Testis (tissue), 2 donors: ENCODE measurements at regions not wholly inside any gene's neighbourhood (a gene's known extent, or its start where the extent isn't known, plus 50 kb on each side); places are given as distances from the start of the nearest gene placed in this dataset.

ENCODE experiments used
- DNase-seq: peaks from one replicate; pipeline ENCODE4 v3.0.0-alpha.2; 2019
- H3K27ac ChIP-seq, 2 donors: fragments of 200-600 bp; sonication (generic); one replicate each; pipeline ENCODE4 v1.5.1; 2019
- H3K27me3 ChIP-seq: fragments of 200-600 bp; sonication (generic); one replicate; pipeline ENCODE4 v1.5.1; 2019
- H3K36me3 ChIP-seq: fragments of 200-600 bp; sonication (generic); one replicate; pipeline ENCODE4 v1.5.1; 2017; ENCODE audit warnings: low read depth; ENCODE audit errors: missing control alignments
- H3K4me1 ChIP-seq: fragments of 200-600 bp; sonication (generic); one replicate; pipeline ENCODE4 v1.5.1; 2019
- H3K4me3 ChIP-seq, 2 donors: fragments of 200-600 bp; sonication (generic); one replicate each; pipeline ENCODE4 v1.5.1; 2017 to 2019
- H3K9me3 ChIP-seq: fragments of 200-600 bp; sonication (generic); one replicate; pipeline ENCODE4 v1.5.1; 2017
- POLR2A ChIP-seq: fragments of 450-650 bp; IDR thresholded peaks from one replicate; pipeline ENCODE4 v1.6.1; 2017; ENCODE audit warnings: antibody characterized with exemption, mild to moderate bottlenecking, moderate library complexity
- WGBS, 2 donors: methylation state at CpG; one replicate each; pipeline ENCODE4 v1.1.5; 2018; 5-methylcytosine and 5-hydroxymethylcytosine counted together
- intact Hi-C: fragments of 100-400 bp; cut with DNase I; formaldehyde crosslinking; loops from one replicate; pipeline ENCODE4 v1.15.1; 2023; ENCODE audit warnings: low total_unique reads
- TF ChIP-seq, protein P1 (sequence below), 3 experiments: fragments of 450-650 bp in 2 of 3; fragments of 200-600 bp in 1 of 3; sonication (generic) in 1 of 3; IDR thresholded peaks; one replicate each; pipeline ENCODE4 v1.5.1; 2016 to 2019; ENCODE audit warnings: antibody characterized with exemption in 3 of 3, mild to moderate bottlenecking in 2 of 3, moderate library complexity in 1 of 3

DNA sequence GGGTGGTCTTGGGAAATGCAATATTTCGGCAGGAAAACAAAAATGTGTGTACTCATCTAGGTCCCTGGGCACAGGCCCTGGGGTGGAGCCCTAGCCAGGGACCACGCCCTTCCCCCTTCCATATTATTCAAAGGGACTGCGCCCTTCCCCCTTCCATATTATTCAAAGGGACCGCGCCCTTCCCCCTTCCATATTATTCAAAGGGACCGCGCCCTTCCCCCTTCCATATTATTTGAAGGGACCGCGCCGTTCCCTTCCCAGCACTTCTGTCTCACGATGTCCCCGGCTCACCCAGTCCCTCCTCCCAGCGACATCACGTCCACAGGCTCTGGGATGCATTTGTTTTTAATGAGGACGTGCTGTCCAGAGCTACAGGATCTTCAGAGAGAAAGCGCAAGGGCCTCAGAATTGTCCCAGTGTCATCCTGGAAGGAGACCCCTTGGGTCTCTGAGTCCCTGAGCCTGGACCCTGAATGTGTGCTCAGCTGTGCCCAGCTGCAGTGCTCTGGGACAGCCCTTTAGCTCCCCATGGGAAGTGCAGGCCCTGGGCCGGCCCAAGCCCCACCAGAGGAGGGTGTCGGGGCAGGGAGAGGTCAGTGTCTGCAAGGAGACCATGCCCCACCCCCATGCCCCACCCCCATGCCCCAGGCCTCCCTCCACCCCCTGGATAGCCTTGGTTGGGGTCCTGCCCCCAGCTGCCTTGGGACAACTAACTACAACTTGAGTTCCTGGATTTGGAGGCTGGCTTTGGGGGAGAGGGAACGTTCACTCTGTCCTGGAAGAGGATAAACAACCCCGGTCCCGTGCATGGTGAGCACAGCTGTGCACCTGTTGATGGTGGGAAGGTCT is 810.0 kb downstream of the BRD1 start:
- Histone ChIP-seq H3K36me3 (no peaks in the 10 kb centered on the region), H3K27me3 (no peaks in the 10 kb centered on the region), H3K4me1 (peaks cover 44% of the 10 kb centered on the region), H3K4me3 (no peak overlapping the region), H3K27ac (no peak overlapping the region), H3K9me3 (no peaks in the 10 kb centered on the region)
- TF ChIP-seq, protein P1, sequence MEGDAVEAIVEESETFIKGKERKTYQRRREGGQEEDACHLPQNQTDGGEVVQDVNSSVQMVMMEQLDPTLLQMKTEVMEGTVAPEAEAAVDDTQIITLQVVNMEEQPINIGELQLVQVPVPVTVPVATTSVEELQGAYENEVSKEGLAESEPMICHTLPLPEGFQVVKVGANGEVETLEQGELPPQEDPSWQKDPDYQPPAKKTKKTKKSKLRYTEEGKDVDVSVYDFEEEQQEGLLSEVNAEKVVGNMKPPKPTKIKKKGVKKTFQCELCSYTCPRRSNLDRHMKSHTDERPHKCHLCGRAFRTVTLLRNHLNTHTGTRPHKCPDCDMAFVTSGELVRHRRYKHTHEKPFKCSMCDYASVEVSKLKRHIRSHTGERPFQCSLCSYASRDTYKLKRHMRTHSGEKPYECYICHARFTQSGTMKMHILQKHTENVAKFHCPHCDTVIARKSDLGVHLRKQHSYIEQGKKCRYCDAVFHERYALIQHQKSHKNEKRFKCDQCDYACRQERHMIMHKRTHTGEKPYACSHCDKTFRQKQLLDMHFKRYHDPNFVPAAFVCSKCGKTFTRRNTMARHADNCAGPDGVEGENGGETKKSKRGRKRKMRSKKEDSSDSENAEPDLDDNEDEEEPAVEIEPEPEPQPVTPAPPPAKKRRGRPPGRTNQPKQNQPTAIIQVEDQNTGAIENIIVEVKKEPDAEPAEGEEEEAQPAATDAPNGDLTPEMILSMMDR (IDR thresholded peaks at IDR 0.05): no peak
- intact Hi-C loops: no loop called here
- 68 to 77% methylated on average over 19 to 21 of the region's 21 CpGs for WGBS, 2 donors
- DNase-seq: peak; percentile 13

DNA sequence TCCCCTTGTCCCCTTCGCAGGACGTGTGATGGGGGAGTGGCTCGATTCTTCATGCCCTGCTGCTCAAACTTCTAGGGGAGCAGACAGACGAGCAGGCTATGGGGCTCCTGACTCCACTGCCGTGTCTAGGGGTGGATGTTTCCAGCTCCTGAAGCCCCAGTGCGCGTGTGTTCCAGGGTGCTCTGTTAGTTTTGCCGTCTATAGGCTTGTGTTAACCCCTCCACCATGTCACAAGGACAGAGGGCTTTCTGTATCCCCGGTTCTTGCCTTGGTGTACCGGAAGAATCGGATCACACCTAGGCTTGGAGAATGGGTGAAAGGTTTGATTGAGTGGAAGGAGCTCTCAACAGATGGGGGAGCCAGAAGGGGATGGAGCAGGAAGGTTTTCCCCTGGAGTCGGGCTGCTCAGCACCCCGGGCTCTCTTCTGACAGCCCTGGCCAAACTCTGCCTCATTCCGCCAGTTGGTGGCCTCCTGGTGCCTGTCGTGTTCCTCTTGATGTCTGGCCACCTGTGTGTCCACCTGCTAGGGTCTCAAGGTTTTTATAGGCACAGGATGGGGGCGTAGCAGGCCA is 810.7 kb downstream of the BRD1 start:
- H3K4me1 ChIP-seq: peaks cover 44% of the 10 kb centered on the region
- peak overlapping the region in 1 of 2 donors; percentile 69 for H3K27ac ChIP-seq
- H3K4me3 ChIP-seq: no peak overlapping the region
- no peaks in the 10 kb centered on the region for H3K36me3 ChIP-seq
- DNase-seq: no peak
- WGBS, 2 donors: 80 to 82% methylated on average over 11 to 16 of the region's 16 CpGs
- intact Hi-C loops: no loop called here
- no peak for TF ChIP-seq POLR2A
- TF ChIP-seq, protein P1 (IDR thresholded peaks at IDR 0.05): no peak
- no peaks in the 10 kb centered on the region for H3K9me3 ChIP-seq
- no peaks in the 10 kb centered on the region for H3K27me3 ChIP-seq

DNA sequence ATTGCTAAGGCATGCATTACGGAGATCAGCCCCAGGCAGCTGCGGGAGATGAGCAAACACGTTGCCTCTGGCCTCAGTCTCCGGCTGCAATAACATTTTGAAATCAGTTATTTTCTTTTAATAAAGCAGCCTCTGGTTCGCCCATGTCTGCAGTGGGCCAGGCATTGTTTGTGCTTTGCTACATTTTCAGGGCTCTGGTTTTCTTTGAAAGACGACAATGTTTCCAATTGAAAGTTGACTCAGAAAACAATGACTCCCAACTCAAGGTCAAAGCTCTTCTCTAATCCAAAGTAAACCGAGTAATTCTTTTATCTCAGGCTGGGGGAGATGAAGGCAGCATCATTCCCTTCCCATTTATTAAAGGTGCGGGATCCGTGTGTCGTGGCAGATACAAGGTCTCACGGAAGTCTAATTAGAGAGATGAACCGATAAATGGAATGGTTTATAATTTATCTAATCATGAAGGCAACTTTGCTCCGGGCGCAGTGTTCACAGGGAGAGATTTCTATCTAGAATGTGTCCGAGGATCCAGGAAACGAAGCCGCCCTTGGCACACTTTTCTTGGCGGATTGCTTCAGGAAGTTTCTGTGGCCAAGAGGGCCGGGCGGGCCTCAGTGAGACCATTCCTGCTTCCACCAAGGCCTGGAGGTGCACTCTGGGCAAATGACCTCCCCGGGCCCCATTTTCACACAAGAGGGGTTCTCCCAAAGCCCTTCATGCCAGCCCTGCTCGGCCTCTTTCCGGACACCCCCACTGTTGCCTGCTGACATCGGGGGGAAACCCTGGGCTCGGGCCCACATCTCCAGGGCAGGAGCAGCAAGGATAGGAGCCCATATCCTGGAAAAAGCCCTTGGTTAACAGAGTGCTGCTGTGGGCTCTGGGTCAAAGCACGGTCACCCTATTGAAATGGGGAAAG is 811.4 kb downstream of the BRD1 start:
- Histone ChIP-seq H3K27me3 (no peaks in the 10 kb centered on the region), H3K4me3 (no peak overlapping the region), H3K4me1 (peaks cover 44% of the 10 kb centered on the region), H3K27ac (peak overlapping the region; percentile 46 to 69), H3K36me3 (no peaks in the 10 kb centered on the region), H3K9me3 (no peaks in the 10 kb centered on the region)
- intact Hi-C loops: no loop called here
- WGBS, 2 donors: 37 to 39% methylated on average over 18 to 26 of the region's 26 CpGs
- peak; percentile 71 for DNase-seq
- TF ChIP-seq, protein P1 (IDR thresholded peaks at IDR 0.05): no peak
- TF ChIP-seq POLR2A: no peak

DNA sequence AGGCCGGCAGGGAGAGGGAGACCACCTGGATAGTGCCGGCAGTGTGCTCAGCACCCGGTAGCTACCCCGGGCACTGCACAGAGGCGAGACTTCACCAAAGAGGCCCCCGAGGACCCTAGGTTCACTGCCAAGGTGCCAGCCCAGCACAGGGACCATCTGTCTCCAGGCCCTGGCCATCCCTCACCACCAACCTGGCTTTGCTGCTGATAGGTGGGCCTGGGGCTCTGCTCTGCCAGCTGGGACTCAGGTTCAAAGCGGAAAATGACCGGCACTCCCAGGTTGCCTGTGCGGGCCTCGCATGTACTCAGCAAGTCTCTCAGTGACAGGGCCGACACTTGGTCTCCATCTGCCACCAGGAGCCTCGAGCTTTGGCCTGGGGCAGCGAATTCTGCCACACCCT is 812.2 kb downstream of the BRD1 start:
- WGBS, 2 donors: 73 to 82% methylated on average over 13 of the region's 13 CpGs
- Histone ChIP-seq H3K4me3 (no peak overlapping the region), H3K4me1 (peaks cover 44% of the 10 kb centered on the region), H3K27me3 (no peaks in the 10 kb centered on the region), H3K36me3 (no peaks in the 10 kb centered on the region), H3K27ac (peak overlapping the region; percentile 46 to 59), H3K9me3 (no peaks in the 10 kb centered on the region)
- intact Hi-C loops: no loop called here
- DNase-seq: peak; percentile 21
- TF ChIP-seq, protein P1 (IDR thresholded peaks at IDR 0.05): no peak
